H9 (cell line): ENCODE measurements at regions not wholly inside any gene's neighbourhood (a gene's known extent, or its start where the extent isn't known, plus 50 kb on each side); places are given as distances from the start of the nearest gene placed in this dataset.
"Not testable (repeated sequence)": the region's sequence is repeated elsewhere in the genome, so short reads cannot be mapped to it uniquely, and the experiment has no call there.

ENCODE experiments used
- DNase-seq: peaks from one replicate; pipeline ENCODE4 v3.0.0-alpha.2; 2017
- H2AFZ ChIP-seq: one replicate; pipeline ENCODE4 v1.6.1; 2013; ENCODE audit warnings: mild to moderate bottlenecking, low read length, control low read depth, moderate library complexity
- H2AK5ac ChIP-seq: 2 replicates; pipeline ENCODE4 v1.6.1; 2013; ENCODE audit warnings: low read length, control low read depth, mixed read lengths; ENCODE audit not compliant: insufficient read length
- H2BK120ac ChIP-seq: one replicate; pipeline ENCODE4 v1.6.1; 2013; ENCODE audit warnings: low read depth, mild to moderate bottlenecking, low read length, control low read depth, inconsistent platforms; ENCODE audit not compliant: poor library complexity, severe bottlenecking
- H2BK12ac ChIP-seq: 2 replicates; pipeline ENCODE4 v1.6.1; 2013; ENCODE audit warnings: low read length, control low read depth, mixed read lengths, low read depth; ENCODE audit not compliant: insufficient read length
- H2BK15ac ChIP-seq: 2 replicates; pipeline ENCODE4 v1.6.1; 2013; ENCODE audit warnings: low read depth, low read length, control low read depth
- H2BK20ac ChIP-seq: one replicate; pipeline ENCODE4 v1.6.1; 2013; ENCODE audit warnings: low read depth, mild to moderate bottlenecking, low read length, control low read depth, inconsistent platforms; ENCODE audit not compliant: poor library complexity, severe bottlenecking
- H2BK5ac ChIP-seq: 2 replicates; pipeline ENCODE4 v1.6.1; 2013; ENCODE audit warnings: low read length, control low read depth, mixed read lengths; ENCODE audit not compliant: insufficient read length
- H3K14ac ChIP-seq: 2 replicates; pipeline ENCODE4 v1.6.1; 2013; ENCODE audit warnings: low read length, control low read depth; ENCODE audit not compliant: insufficient read depth
- H3K18ac ChIP-seq: 2 replicates; pipeline ENCODE4 v1.6.1; 2013; ENCODE audit warnings: low read depth, mild to moderate bottlenecking, mixed read lengths, low read length, control low read depth; ENCODE audit not compliant: insufficient read length
- H3K23ac ChIP-seq: 2 replicates; pipeline ENCODE4 v1.6.1; 2013; ENCODE audit warnings: low read length, control low read depth, mixed read lengths, low read depth; ENCODE audit not compliant: insufficient read length
- H3K23me2 ChIP-seq: 2 replicates; pipeline ENCODE4 v1.6.1; 2013; ENCODE audit warnings: low read depth, mild to moderate bottlenecking, mixed read lengths, low read length, control low read depth; ENCODE audit not compliant: insufficient read length, poor library complexity, severe bottlenecking
- H3K27ac ChIP-seq: 2 replicates; pipeline ENCODE4 v1.5.1; 2013; ENCODE audit warnings: low read length, control low read depth, mixed read lengths, low read depth; ENCODE audit not compliant: insufficient read length
- H3K27me3 ChIP-seq: 2 replicates; pipeline ENCODE4 v1.6.1; 2013; ENCODE audit warnings: low read length, control low read depth, inconsistent platforms; ENCODE audit not compliant: insufficient read depth
- H3K4ac ChIP-seq: 2 replicates; pipeline ENCODE4 v1.6.1; 2013; ENCODE audit warnings: low read depth, mild to moderate bottlenecking, control low read depth, inconsistent platforms, low read length, moderate library complexity
- H3K4me1 ChIP-seq: 2 replicates; pipeline ENCODE4 v1.6.1; 2013; ENCODE audit warnings: low read length, control low read depth, inconsistent platforms; ENCODE audit not compliant: insufficient read depth
- H3K4me2 ChIP-seq: 2 replicates; pipeline ENCODE4 v1.6.1; 2013; ENCODE audit warnings: low read length, control low read depth, mixed read lengths; ENCODE audit not compliant: insufficient read length, insufficient read depth
- H3K56ac ChIP-seq: 2 replicates; pipeline ENCODE4 v1.6.1; 2013; ENCODE audit warnings: low read depth, mild to moderate bottlenecking, mixed read lengths, low read length, control low read depth; ENCODE audit not compliant: insufficient read length
- H3K79me1 ChIP-seq: 2 replicates; pipeline ENCODE4 v1.6.1; 2013; ENCODE audit warnings: low read depth, mild to moderate bottlenecking, moderate library complexity, low read length, control low read depth, inconsistent platforms; ENCODE audit not compliant: insufficient read depth, poor library complexity, severe bottlenecking
- H3K79me2 ChIP-seq: 2 replicates; pipeline ENCODE4 v1.6.1; 2013; ENCODE audit warnings: low read length, control low read depth, inconsistent platforms; ENCODE audit not compliant: insufficient read depth
- H3K9ac ChIP-seq: 2 replicates; pipeline ENCODE4 v1.6.1; 2013; ENCODE audit warnings: low read length, control low read depth, mixed read lengths; ENCODE audit not compliant: insufficient read length; ENCODE audit errors: extremely low read depth
- H3K9me3 ChIP-seq: one replicate; pipeline ENCODE4 v1.6.1; 2013; ENCODE audit warnings: low read depth, low read length, inconsistent platforms; ENCODE audit not compliant: control insufficient read depth
- H3T11ph ChIP-seq: one replicate; pipeline ENCODE4 v1.6.1; 2013; ENCODE audit warnings: mild to moderate bottlenecking, low read length, control low read depth, inconsistent platforms
- H4K20me1 ChIP-seq: one replicate; pipeline ENCODE4 v1.6.1; 2013; ENCODE audit not compliant: control insufficient read depth, insufficient read length, insufficient read depth
- H4K5ac ChIP-seq: 2 replicates; pipeline ENCODE4 v1.6.1; 2013; ENCODE audit warnings: low read depth, mild to moderate bottlenecking, mixed read lengths, low read length, control low read depth; ENCODE audit not compliant: insufficient read length
- H4K8ac ChIP-seq: replicated peaks from 2 replicates; pipeline ENCODE4 v1.6.1; 2013; ENCODE audit warnings: low read length, control low read depth, mixed read lengths, low read depth; ENCODE audit not compliant: insufficient read length
- H4K91ac ChIP-seq: 2 replicates; pipeline ENCODE4 v1.6.1; 2013; ENCODE audit warnings: low read depth, mild to moderate bottlenecking, moderate library complexity, mixed read lengths, low read length, control low read depth; ENCODE audit not compliant: insufficient read length
- H3K27ac Mint-ChIP-seq, 3 experiments: 2 replicates in 2 of 3; 3 replicates in 1 of 3; pipeline ENCODE4 v1.8.0; 2020 to 2021; ENCODE audit warnings: mixed read lengths in 3 of 3, mild to moderate bottlenecking in 1 of 3, moderate library complexity in 1 of 3
- H3K27me3 Mint-ChIP-seq: 2 replicates; pipeline ENCODE4 v1.8.0; 2021; ENCODE audit warnings: low read depth, mild to moderate bottlenecking, moderate library complexity, mixed read lengths
- H3K36me3 Mint-ChIP-seq, 3 experiments: 2 replicates in 2 of 3; 3 replicates in 1 of 3; pipeline ENCODE4 v1.8.0; 2020 to 2021; ENCODE audit warnings: low read depth in 3 of 3, mixed read lengths in 3 of 3; ENCODE audit not compliant: insufficient read depth in 1 of 3
- H3K4me1 Mint-ChIP-seq, 2 experiments: 2 replicates each; pipeline ENCODE4 v1.8.0; 2020; ENCODE audit warnings: mixed read lengths in 2 of 2
- H3K4me3 Mint-ChIP-seq, 2 experiments: 2 replicates in 1 of 2; 3 replicates in 1 of 2; pipeline ENCODE4 v1.8.0; 2020 to 2021; ENCODE audit warnings: mild to moderate bottlenecking in 2 of 2, mixed read lengths in 2 of 2, moderate library complexity in 1 of 2
- H3K9me3 Mint-ChIP-seq, 2 experiments: 2 replicates in 1 of 2; 3 replicates in 1 of 2; pipeline ENCODE4 v1.8.0; 2020; ENCODE audit warnings: mild to moderate bottlenecking in 2 of 2, mixed read lengths in 2 of 2, moderate library complexity in 1 of 2
- WGBS: extraction: QIAGEN DNeasy Blood & Tissue Kit; methylation state at CpG from one replicate; pipeline ENCODE4 v1.1.7; 2013; ENCODE audit warnings: missing lambda C conversion rate, low lambda C conversion rate, mixed read lengths; ENCODE audit not compliant: insufficient read length; ENCODE audit errors: extremely low coverage; 5-methylcytosine and 5-hydroxymethylcytosine counted together
- TF ChIP-seq, protein P1 (sequence below): fragments of 200-600 bp; sonication (generic); conservative IDR thresholded peaks from 3 replicates; pipeline ENCODE4 v1.8.0; 2021; ENCODE audit warnings: antibody characterized with exemption, mild to moderate bottlenecking

DNA sequence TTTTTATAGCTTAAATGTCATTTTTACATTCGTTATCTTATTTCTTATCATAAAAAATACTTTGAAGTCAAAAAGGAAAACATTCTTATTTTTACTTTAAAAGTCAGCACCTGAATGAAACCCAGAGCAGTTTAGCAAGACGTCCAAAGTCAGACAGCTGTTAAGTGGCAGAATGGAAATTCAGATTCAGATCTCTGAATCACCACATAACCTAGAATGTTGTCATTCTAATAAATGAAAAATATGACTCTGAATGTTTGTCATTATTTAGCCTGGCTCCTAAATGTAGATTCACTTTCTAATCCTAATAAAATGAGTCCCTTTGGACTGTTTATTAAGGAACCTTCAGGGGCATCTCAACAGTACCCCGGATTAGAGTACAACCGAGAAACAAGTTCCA, 75.2 kb upstream of the RGS7 start:
- H2AK5ac ChIP-seq, result no peak overlapping the region
- no peak overlapping the region for H3K4ac ChIP-seq
- peaks cover 5% of the 10 kb centered on the region for H3K27me3 Mint-ChIP-seq
- H3K18ac ChIP-seq, result no peak overlapping the region
- no peak overlapping the region for H3K4me3 Mint-ChIP-seq
- H3K4me2 ChIP-seq, result no peak overlapping the region
- H2AFZ ChIP-seq, result no peak overlapping the region
- no peak overlapping the region for H2BK20ac ChIP-seq
- no peak overlapping the region for H3K56ac ChIP-seq
- no peaks in the 10 kb centered on the region for H3K79me2 ChIP-seq
- H4K5ac ChIP-seq, result no peak overlapping the region
- H4K20me1 ChIP-seq, result no peaks in the 10 kb centered on the region
- H3T11ph ChIP-seq, result no peak overlapping the region
- no peak overlapping the region for H2BK5ac ChIP-seq
- H3K27ac ChIP-seq, result no peak overlapping the region
- H3K23ac ChIP-seq, result no peak overlapping the region
- H4K91ac ChIP-seq, result no peak overlapping the region
- TF ChIP-seq, protein P1, sequence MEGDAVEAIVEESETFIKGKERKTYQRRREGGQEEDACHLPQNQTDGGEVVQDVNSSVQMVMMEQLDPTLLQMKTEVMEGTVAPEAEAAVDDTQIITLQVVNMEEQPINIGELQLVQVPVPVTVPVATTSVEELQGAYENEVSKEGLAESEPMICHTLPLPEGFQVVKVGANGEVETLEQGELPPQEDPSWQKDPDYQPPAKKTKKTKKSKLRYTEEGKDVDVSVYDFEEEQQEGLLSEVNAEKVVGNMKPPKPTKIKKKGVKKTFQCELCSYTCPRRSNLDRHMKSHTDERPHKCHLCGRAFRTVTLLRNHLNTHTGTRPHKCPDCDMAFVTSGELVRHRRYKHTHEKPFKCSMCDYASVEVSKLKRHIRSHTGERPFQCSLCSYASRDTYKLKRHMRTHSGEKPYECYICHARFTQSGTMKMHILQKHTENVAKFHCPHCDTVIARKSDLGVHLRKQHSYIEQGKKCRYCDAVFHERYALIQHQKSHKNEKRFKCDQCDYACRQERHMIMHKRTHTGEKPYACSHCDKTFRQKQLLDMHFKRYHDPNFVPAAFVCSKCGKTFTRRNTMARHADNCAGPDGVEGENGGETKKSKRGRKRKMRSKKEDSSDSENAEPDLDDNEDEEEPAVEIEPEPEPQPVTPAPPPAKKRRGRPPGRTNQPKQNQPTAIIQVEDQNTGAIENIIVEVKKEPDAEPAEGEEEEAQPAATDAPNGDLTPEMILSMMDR, result no peak
- H2BK15ac ChIP-seq, result no peak overlapping the region
- peaks cover 43 to 54% of the 10 kb centered on the region in 2 experiments for H3K9me3 Mint-ChIP-seq
- no peak for DNase-seq
- H3K79me1 ChIP-seq, result no peaks in the 10 kb centered on the region
- no peak overlapping the region for H2BK120ac ChIP-seq
- no peaks in the 10 kb centered on the region for H3K9me3 ChIP-seq
- H3K14ac ChIP-seq, result no peak overlapping the region
- H3K4me1 ChIP-seq, result no peaks in the 10 kb centered on the region
- H3K27ac Mint-ChIP-seq, result no peak overlapping the region
- no peak overlapping the region for H4K8ac ChIP-seq
- no peak overlapping the region for H2BK12ac ChIP-seq
- peaks cover 22 to 43% (median 37%) of the 10 kb centered on the region in 3 experiments for H3K36me3 Mint-ChIP-seq
- H3K4me1 Mint-ChIP-seq, result peaks cover 4 to 5% of the 10 kb centered on the region in 2 experiments; a peak in 1 of 4 replicates
- WGBS, result no CpG with 5 or more reads among the region's 4 CpGs
- no peak overlapping the region for H3K9ac ChIP-seq
- no peaks in the 10 kb centered on the region for H3K23me2 ChIP-seq
- no peaks in the 10 kb centered on the region for H3K27me3 ChIP-seq

DNA sequence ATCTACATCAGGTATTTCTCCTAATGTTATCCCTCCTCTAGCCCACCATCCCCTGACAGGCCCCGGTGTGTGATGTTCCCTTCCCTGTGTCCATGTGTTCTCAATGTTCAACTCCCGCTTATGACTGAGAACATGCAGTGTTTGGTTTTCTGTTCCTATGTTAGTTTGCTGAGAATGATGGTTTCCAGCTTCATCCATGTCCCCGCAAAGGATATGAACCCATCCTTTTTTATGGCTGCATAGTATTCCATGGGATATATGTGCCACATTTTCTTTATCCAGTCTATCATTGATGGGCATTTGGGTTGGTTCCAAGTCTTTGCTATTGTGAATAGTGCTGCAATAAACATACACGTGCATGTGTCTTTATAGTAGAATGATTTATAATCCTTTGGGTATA, 68.1 kb upstream of the RGS7 start:
- H3K14ac ChIP-seq, H4K91ac ChIP-seq, H3K23me2 ChIP-seq, H3K27ac Mint-ChIP-seq, H4K20me1 ChIP-seq, H3K4me1 Mint-ChIP-seq, H3K9me3 ChIP-seq, H2BK120ac ChIP-seq, H3K27me3 ChIP-seq, H2BK5ac ChIP-seq, H3K4me1 ChIP-seq, H3K4ac ChIP-seq, H3T11ph ChIP-seq, H3K79me2 ChIP-seq, H3K18ac ChIP-seq, H2AK5ac ChIP-seq, H2BK12ac ChIP-seq, H3K27ac ChIP-seq, H3K56ac ChIP-seq, H3K4me2 ChIP-seq, H2AFZ ChIP-seq, H4K5ac ChIP-seq, H4K8ac ChIP-seq, H2BK20ac ChIP-seq, H3K79me1 ChIP-seq, H2BK15ac ChIP-seq, DNase-seq, H3K23ac ChIP-seq, H3K9ac ChIP-seq: not testable (repeated sequence)
- Mint-ChIP-seq H3K4me3 (peak overlapping the region; percentile 55; a peak in 3 of 5 replicates), H3K9me3 (peaks cover 10 to 17% of the 10 kb centered on the region in 2 experiments), H3K27me3 (peaks cover 47% of the 10 kb centered on the region), H3K36me3 (peaks cover 0 to 12% (median 10%) of the 10 kb centered on the region in 3 experiments; a peak in 5 of 7 replicates)
- no CpG with 5 or more reads among the region's 4 CpGs for WGBS
